ENCODE measurements at regions not wholly inside any gene's neighbourhood (a gene's known extent, or its start where the extent isn't known, plus 50 kb on each side); places are given as distances from the start of the nearest gene placed in this dataset.

GRCh38 chr18:4821801-4822200 lies 366.7 kb upstream of the DLGAP1 start:
- no peak overlapping the region for H3K4me3 ChIP-seq (ENCODE audit: low read length, poor library complexity, severe bottlenecking)
- H3K79me2 ChIP-seq (ENCODE audit: insufficient read depth, low read length): no peaks in the 10 kb centered on the region
- H3K36me3 ChIP-seq (ENCODE audit: insufficient read depth, low read length): no peaks in the 10 kb centered on the region
- TF ChIP-seq CTCF (conservative IDR thresholded peaks at IDR 0.05; ENCODE audit: low read length) (no peak), EZH2phosphoT487 (IDR thresholded peaks at IDR 0.05; ENCODE audit: borderline replicate concordance) (no peak)
- no peak overlapping the region for H3K4me2 ChIP-seq (ENCODE audit: low read depth, low read length, poor library complexity, severe bottlenecking)
- H3K27me3 ChIP-seq (ENCODE audit: insufficient read depth, low read length, poor library complexity, severe bottlenecking): no peaks in the 10 kb centered on the region
- no peaks in the 10 kb centered on the region for H3K4me1 ChIP-seq (ENCODE audit: insufficient read depth, low read length, poor library complexity, severe bottlenecking)
- no peak overlapping the region for H3K9ac ChIP-seq (ENCODE audit: low read depth, low read length, poor library complexity, severe bottlenecking)
- no peaks in the 10 kb centered on the region; the same call in 1 of the 2 replicates for H3K9me3 ChIP-seq (ENCODE audit: insufficient read depth, low read depth, low read length)
- H3K9me2 ChIP-seq (replicated peaks; ENCODE audit: low read depth, low read length): no peaks in the 10 kb centered on the region
- no peaks in the 10 kb centered on the region for H3F3A ChIP-seq (ENCODE audit: low read depth)
- H2AFZ ChIP-seq (ENCODE audit: low read length): no peak overlapping the region
- no peaks in the 10 kb centered on the region for H4K20me1 ChIP-seq (ENCODE audit: insufficient read depth, low read length, poor library complexity, severe bottlenecking)

- no peak overlapping the region for H3K9ac ChIP-seq (ENCODE audit: low read depth, low read length, poor library complexity, severe bottlenecking)
- H3K79me2 ChIP-seq (ENCODE audit: insufficient read depth, low read length): no peaks in the 10 kb centered on the region
- no peaks in the 10 kb centered on the region for H3F3A ChIP-seq (ENCODE audit: low read depth)
- H3K4me1 ChIP-seq (ENCODE audit: insufficient read depth, low read length, poor library complexity, severe bottlenecking): no peaks in the 10 kb centered on the region
- H3K9me3 ChIP-seq (ENCODE audit: insufficient read depth, low read depth, low read length): no peaks in the 10 kb centered on the region; the same call in 1 of the 2 replicates
- H3K4me3 ChIP-seq (ENCODE audit: low read length, poor library complexity, severe bottlenecking): no peak overlapping the region
- H3K9me2 ChIP-seq (replicated peaks; ENCODE audit: low read depth, low read length): no peaks in the 10 kb centered on the region
- no peaks in the 10 kb centered on the region for H4K20me1 ChIP-seq (ENCODE audit: insufficient read depth, low read length, poor library complexity, severe bottlenecking)
- H3K36me3 ChIP-seq (ENCODE audit: insufficient read depth, low read length): no peaks in the 10 kb centered on the region
- H2AFZ ChIP-seq (ENCODE audit: low read length): no peak overlapping the region
- TF ChIP-seq EZH2phosphoT487 (IDR thresholded peaks at IDR 0.05; ENCODE audit: borderline replicate concordance) (no peak), CTCF (conservative IDR thresholded peaks at IDR 0.05; ENCODE audit: low read length) (no peak)
- no peaks in the 10 kb centered on the region for H3K27me3 ChIP-seq (ENCODE audit: insufficient read depth, low read length, poor library complexity, severe bottlenecking)
- no peak overlapping the region for H3K4me2 ChIP-seq (ENCODE audit: low read depth, low read length, poor library complexity, severe bottlenecking)
Observed at GRCh38 chr18:4817665-4818064, 362.6 kb upstream of the DLGAP1 start.

- Histone ChIP-seq H4K20me1 (ENCODE audit: insufficient read depth, low read length, poor library complexity, severe bottlenecking) (no peaks in the 10 kb centered on the region), H2AFZ (ENCODE audit: low read length) (no peak overlapping the region), H3K4me2 (ENCODE audit: low read depth, low read length, poor library complexity, severe bottlenecking) (no peak overlapping the region), H3K9me2 (replicated peaks; ENCODE audit: low read depth, low read length) (no peaks in the 10 kb centered on the region), H3K9me3 (ENCODE audit: insufficient read depth, low read depth, low read length) (no peaks in the 10 kb centered on the region; the same call in 1 of the 2 replicates), H3F3A (ENCODE audit: low read depth) (no peaks in the 10 kb centered on the region), H3K4me1 (ENCODE audit: insufficient read depth, low read length, poor library complexity, severe bottlenecking) (no peaks in the 10 kb centered on the region), H3K79me2 (ENCODE audit: insufficient read depth, low read length) (no peaks in the 10 kb centered on the region), H3K4me3 (ENCODE audit: low read length, poor library complexity, severe bottlenecking) (no peak overlapping the region), H3K36me3 (ENCODE audit: insufficient read depth, low read length) (no peaks in the 10 kb centered on the region), H3K27me3 (ENCODE audit: insufficient read depth, low read length, poor library complexity, severe bottlenecking) (no peaks in the 10 kb centered on the region), H3K9ac (ENCODE audit: low read depth, low read length, poor library complexity, severe bottlenecking) (no peak overlapping the region)
- no peak for TF ChIP-seq EZH2phosphoT487 (IDR thresholded peaks at IDR 0.05; ENCODE audit: borderline replicate concordance)
- no peak for TF ChIP-seq CTCF (conservative IDR thresholded peaks at IDR 0.05; ENCODE audit: low read length)
Observed at GRCh38 chr18:4813708-4814107, 358.6 kb upstream of the DLGAP1 start.
